ENCODE measurements at regions not wholly inside any gene's neighbourhood (a gene's known extent, or its start where the extent isn't known, plus 50 kb on each side); places are given as distances from the start of the nearest gene placed in this dataset.
A peak's percentile ranks its signal among the peaks of the same experiment; 100 is the strongest.

DNA sequence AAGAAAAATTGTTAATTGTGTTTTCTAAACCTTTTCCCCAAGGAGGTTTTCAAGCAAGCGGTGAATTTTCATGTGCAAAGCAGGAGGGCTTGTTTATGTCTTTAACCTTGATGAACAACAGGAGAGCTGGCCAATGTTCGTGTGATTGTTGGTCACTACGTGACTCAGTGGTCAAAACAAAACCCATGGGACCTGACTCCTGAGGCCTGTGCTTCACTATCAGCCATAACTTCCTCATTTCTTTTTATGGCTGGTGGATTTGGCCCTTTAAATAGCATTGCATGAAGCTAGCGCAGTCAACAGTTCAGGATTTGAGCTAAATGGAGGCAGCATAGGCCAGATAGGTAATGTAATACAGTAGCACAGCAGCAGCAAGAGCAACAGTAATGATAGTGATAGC, 80.5 kb downstream of the MID1IP1 start:
- in situ Hi-C loops (cut with MboI) = no loop called here
- no peak for TF ChIP-seq ZNF395 (CRISPR knock-in tag; IDR thresholded peaks at IDR 0.05)
- ChIA-PET POLR2A (interaction anchor here (1.0 kb wide), 1 partner anchor 13 kb away, joined by 3 read pairs; no protein-coding TSS in a partner anchor), CTCF (ENCODE audit: low intra/inter-chr PET ratio) (no interaction called here)
- BruUV-seq (replicated peaks) = no TSS peak
- no peak for DNase-seq (ENCODE audit: extremely low read depth in 1 of 4, low spot score in 3 of 4)
- Histone ChIP-seq H3K4me2 (ENCODE audit: insufficient read depth, low read length) (no peak overlapping the region), H3K27ac (ENCODE audit: extremely low read depth, low read depth, low read length) (no peak overlapping the region), H3K4me3 (no peak overlapping the region), H4K20me1 (replicated peaks; ENCODE audit: control insufficient read depth, insufficient read depth, low read length) (no peaks in the 10 kb centered on the region), H3K79me2 (ENCODE audit: control insufficient read depth, insufficient read depth, low read length) (no peaks in the 10 kb centered on the region), H3K9me1 (ENCODE audit: control insufficient read depth, insufficient read depth, low read length) (no peaks in the 10 kb centered on the region), H3K27me3 (ENCODE audit: control insufficient read depth in 2 of 2, insufficient read depth in 2 of 2, low read length in 2 of 2) (no peaks in the 10 kb centered on the region), H3K4me1 (replicated peaks in 1 of 2; ENCODE audit: control insufficient read depth in 2 of 2, insufficient read depth in 2 of 2, low read length in 2 of 2) (peaks cover 0 to 5% of the 10 kb centered on the region in 2 experiments; a peak in 3 of 5 replicates), H3K9me3 (replicated peaks; ENCODE audit: control insufficient read depth, insufficient read depth, low read depth, low read length) (no peaks in the 10 kb centered on the region), H3K36me3 (ENCODE audit: control insufficient read depth, insufficient read depth, low read length) (no peaks in the 10 kb centered on the region), H3K9ac (ENCODE audit: insufficient read depth in 1 of 2, low read depth in 2 of 2, low read length in 2 of 2) (no peak overlapping the region), H2AFZ (ENCODE audit: low read depth, low read length) (peak overlapping the region; percentile 36; the same call in 1 of the 2 replicates)
- WGBS (ENCODE audit: insufficient coverage, low coverage, missing lambda C conversion rate) = 22% methylated on average over 4 of the region's 4 CpGs
- no peak for ATAC-seq
- no peak for FAIRE-seq
- intact Hi-C loops (cut with micrococcal nuclease) = no loop called here

DNA sequence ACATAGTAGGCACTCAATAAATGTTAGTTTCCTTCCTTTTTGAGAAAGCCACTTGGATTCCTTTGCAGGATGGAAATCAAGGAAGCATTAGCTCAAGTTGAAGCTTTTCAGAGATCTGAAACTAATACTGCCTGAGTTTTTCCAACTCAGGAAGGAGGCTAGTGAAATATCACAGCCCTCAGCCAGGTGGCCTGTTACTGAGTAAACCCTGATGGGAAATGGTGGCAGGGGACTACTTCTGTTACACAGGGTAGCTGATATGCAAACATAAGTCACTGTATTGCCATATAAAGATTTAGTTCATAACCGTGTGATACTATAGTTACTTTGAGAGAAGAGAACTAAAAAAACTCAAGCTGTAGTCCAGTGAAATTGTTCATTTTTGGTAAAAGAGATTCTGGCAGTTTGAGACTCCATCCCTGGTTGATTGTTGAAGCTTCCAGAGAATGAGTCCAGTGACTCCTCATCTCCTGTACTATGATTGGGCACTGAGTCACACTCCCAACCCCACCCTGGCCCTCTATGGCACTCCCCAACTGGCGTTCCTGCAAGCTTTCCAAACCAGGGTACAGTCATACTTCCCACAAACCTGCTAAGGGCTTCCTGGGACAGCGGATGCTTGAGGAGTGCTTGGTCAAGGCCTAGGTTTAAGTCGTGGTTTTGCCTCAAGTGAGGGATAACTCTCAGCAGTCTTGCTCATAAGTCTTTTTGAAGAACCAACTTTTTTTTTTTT, 81.8 kb downstream of the MID1IP1 start:
- H2AFZ ChIP-seq (ENCODE audit: low read depth, low read length) = peak overlapping the region; percentile 51
- ATAC-seq = peak; percentile 46; the same call in 1 of the 3 replicates

More for the DNA sequence above, 81.8 kb downstream of the MID1IP1 start:
- no peak overlapping the region for H3K9ac ChIP-seq (ENCODE audit: insufficient read depth in 1 of 2, low read depth in 2 of 2, low read length in 2 of 2)
- H4K20me1 ChIP-seq (replicated peaks; ENCODE audit: control insufficient read depth, insufficient read depth, low read length) = no peaks in the 10 kb centered on the region
- H3K4me3 ChIP-seq = no peak overlapping the region
- no TSS peak for BruUV-seq (replicated peaks)
- no peaks in the 10 kb centered on the region for H3K27me3 ChIP-seq (ENCODE audit: control insufficient read depth in 2 of 2, insufficient read depth in 2 of 2, low read length in 2 of 2)
- no peak for TF ChIP-seq GATA2 (CRISPR knock-in tag; IDR thresholded peaks at IDR 0.05)
- no peak for TF ChIP-seq PRPF4 (IDR thresholded peaks at IDR 0.05; ENCODE audit: insufficient read depth, low read depth, low read length, poor library complexity, severe bottlenecking)
- peak; percentile 51; the same call in 1 of the 2 replicates for TF ChIP-seq FOSL1 (tag; conservative IDR thresholded peaks at IDR 0.05)
- TF ChIP-seq CREBBP (IDR thresholded peaks at IDR 0.05; ENCODE audit: low read depth, low read length) = no peak
- TF ChIP-seq ZNF75A (CRISPR knock-in tag; IDR thresholded peaks at IDR 0.05) = no peak
- DNase-seq (ENCODE audit: extremely low read depth in 1 of 4, low spot score in 3 of 4) = no peak
- ChIA-PET CTCF (ENCODE audit: low intra/inter-chr PET ratio) (no interaction called here), POLR2A (interaction anchor here (1.0 kb wide), 1 partner anchor 14 kb away, joined by 3 read pairs; no protein-coding TSS in a partner anchor)
- 30% methylated on average over 4 of the region's 4 CpGs for WGBS (ENCODE audit: insufficient coverage, low coverage, missing lambda C conversion rate)
- no peak overlapping the region for H3K4me2 ChIP-seq (ENCODE audit: insufficient read depth, low read length)
- FAIRE-seq = peak; percentile 23
- intact Hi-C loops (cut with micrococcal nuclease) (no loop called here), in situ Hi-C loops (cut with MboI) (no loop called here)
- no peaks in the 10 kb centered on the region for H3K9me1 ChIP-seq (ENCODE audit: control insufficient read depth, insufficient read depth, low read length)
- H3K27ac ChIP-seq (ENCODE audit: extremely low read depth, low read depth, low read length) = no peak overlapping the region
- H3K9me3 ChIP-seq (replicated peaks; ENCODE audit: control insufficient read depth, insufficient read depth, low read depth, low read length) = no peaks in the 10 kb centered on the region
- peaks cover 0 to 5% of the 10 kb centered on the region in 2 experiments; a peak in 3 of 5 replicates for H3K4me1 ChIP-seq (replicated peaks in 1 of 2; ENCODE audit: control insufficient read depth in 2 of 2, insufficient read depth in 2 of 2, low read length in 2 of 2)
- no peaks in the 10 kb centered on the region for H3K36me3 ChIP-seq (ENCODE audit: control insufficient read depth, insufficient read depth, low read length)
- H3K79me2 ChIP-seq (ENCODE audit: control insufficient read depth, insufficient read depth, low read length) = no peaks in the 10 kb centered on the region
